GM10248 (cell line): ENCODE measurements at regions not wholly inside any gene's neighbourhood (a gene's known extent, or its start where the extent isn't known, plus 50 kb on each side); places are given as distances from the start of the nearest gene placed in this dataset.

ENCODE experiments used
- CTCF ChIA-PET: fragments of 300-600 bp; sonication (Branson Sonifier 250); formaldehyde crosslinking; extraction: SDS; loops from one replicate; lab custom pipeline; 2021; ENCODE audit warnings: antibody characterized with exemption; lab: Yijun Ruan, JAX
- POLR2A ChIA-PET: fragments of 350-650 bp; sonication (Branson Sonifier 250); formaldehyde crosslinking; extraction: SDS; loops from one replicate; lab custom pipeline; 2020; ENCODE audit warnings: antibody characterized with exemption; lab: Yijun Ruan, JAX
- DNase-seq: peaks from one replicate; pipeline ENCODE4 v3.0.0; 2012; ENCODE audit errors: extremely low spot score
- TF ChIP-seq, protein P1 (sequence below): IDR thresholded peaks from 2 replicates; pipeline ENCODE4 v1.5.1; 2012; ENCODE audit warnings: mild to moderate bottlenecking, low read depth; ENCODE audit errors: extremely low read depth, missing control alignments, control extremely low read depth

DNA sequence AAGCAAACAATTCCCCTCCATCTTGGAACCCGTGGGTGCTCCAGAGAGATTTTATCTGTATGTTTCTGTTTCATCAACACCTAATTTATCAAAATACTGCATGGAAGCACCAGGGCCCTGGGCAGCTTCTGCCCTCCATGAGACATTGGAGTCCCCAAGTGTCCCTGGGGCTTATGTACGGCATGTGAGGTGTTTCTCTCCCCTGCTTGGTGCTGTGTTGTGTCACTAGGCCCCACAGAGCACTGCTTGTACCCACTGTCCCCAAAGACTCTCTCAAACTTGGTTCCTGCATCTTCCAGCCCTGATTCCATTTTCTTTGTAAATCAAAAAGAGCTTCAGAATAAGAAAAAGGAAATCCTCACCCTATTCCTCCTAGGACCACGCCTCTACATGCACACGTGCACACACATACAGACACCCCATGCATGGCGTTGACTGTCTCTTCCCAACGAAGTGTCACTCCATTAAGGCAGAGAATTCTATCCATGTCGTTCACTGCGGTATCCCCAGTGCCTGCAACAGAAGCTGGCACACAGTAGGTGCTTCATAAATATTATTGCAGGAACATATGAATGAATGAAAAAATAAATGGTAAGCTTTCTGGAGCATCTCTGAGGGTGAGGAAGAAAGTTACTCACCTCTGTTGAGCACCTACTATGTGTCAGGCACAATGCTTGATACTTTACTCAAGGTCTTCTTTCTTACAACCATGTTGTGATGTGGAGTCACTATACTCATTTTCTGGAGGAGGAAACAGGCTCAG, 191.6 kb downstream of the DICER1 start:
- ChIA-PET CTCF (interaction anchor here (1.1 kb wide), 1 partner anchor 71 kb away, joined by 3 read pairs; no protein-coding TSS in a partner anchor), POLR2A (no interaction called here)
- TF ChIP-seq, protein P1, sequence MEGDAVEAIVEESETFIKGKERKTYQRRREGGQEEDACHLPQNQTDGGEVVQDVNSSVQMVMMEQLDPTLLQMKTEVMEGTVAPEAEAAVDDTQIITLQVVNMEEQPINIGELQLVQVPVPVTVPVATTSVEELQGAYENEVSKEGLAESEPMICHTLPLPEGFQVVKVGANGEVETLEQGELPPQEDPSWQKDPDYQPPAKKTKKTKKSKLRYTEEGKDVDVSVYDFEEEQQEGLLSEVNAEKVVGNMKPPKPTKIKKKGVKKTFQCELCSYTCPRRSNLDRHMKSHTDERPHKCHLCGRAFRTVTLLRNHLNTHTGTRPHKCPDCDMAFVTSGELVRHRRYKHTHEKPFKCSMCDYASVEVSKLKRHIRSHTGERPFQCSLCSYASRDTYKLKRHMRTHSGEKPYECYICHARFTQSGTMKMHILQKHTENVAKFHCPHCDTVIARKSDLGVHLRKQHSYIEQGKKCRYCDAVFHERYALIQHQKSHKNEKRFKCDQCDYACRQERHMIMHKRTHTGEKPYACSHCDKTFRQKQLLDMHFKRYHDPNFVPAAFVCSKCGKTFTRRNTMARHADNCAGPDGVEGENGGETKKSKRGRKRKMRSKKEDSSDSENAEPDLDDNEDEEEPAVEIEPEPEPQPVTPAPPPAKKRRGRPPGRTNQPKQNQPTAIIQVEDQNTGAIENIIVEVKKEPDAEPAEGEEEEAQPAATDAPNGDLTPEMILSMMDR: no peak
- DNase-seq: no peak

DNA sequence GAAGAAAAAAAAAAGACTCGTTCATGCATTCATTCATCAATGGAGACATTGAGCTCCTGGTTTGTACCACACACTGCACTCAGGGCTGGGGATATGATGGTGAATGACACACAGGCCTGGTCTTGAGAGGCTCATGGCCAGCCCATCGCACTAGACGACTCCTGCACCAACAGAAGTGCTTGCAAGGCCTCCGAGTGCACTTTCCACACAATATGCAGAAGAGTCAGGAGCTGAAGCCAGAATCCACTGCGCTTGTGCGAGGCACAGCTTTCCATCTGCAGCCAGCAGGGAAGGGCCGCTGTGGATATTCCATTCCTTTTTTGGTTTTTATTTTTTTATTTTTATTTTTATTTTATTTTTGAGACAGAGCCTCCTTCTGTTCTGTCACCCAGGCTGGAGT, 192.4 kb downstream of the DICER1 start:
- DNase-seq: no peak
- CTCF ChIA-PET: interaction anchor here (1.1 kb wide), 1 partner anchor 8 kb away, joined by 4 read pairs; no protein-coding TSS in a partner anchor
- TF ChIP-seq, protein P1: no peak
- POLR2A ChIA-PET: no interaction called here

DNA sequence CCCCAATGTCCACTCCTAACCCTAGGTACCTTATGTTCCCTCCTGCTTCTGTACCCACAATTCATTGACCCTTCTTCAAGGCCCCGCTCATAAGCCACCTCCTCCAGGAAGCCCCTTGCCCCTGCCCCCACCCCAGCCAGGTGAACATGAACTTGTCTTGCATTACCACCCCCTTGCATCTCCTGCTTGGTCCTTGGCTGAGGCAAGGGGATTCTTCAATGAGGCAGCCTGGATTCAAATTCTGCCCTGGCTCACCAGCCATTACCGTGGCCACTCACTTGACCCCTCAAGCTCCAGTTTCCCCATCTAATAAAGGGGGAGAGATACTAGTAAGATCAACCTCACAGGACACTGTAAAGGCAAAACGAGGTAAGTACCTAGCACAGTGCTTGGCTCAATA, 193.1 kb downstream of the DICER1 start:
- ChIA-PET POLR2A (no interaction called here), CTCF (interaction anchor here (1.1 kb wide), 1 partner anchor 9 kb away, joined by 4 read pairs; no protein-coding TSS in a partner anchor)
- TF ChIP-seq, protein P1: no peak
- no peak for DNase-seq

DNA sequence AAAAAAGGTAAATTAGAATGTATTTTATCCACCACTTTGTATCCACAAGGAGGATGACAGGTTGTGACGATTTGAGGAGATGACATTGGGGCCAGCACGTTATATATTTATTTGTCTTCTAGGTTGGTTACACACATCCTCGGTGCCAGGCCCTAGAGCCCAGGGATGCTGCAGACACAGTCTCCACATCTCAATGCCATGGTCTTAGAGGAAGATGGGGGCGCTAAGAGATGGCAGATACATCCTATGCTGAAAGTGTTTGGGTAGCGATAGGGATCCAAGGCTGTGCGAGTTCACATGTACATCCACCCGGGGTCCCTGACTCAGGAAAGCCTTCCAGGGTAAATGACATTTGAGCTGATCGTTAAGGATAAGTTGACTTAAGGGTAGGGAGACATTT, 193.1 kb upstream of the GSC start:
- ChIA-PET POLR2A (no interaction called here), CTCF (no interaction called here)
- no peak for DNase-seq
- TF ChIP-seq, protein P1: no peak

DNA sequence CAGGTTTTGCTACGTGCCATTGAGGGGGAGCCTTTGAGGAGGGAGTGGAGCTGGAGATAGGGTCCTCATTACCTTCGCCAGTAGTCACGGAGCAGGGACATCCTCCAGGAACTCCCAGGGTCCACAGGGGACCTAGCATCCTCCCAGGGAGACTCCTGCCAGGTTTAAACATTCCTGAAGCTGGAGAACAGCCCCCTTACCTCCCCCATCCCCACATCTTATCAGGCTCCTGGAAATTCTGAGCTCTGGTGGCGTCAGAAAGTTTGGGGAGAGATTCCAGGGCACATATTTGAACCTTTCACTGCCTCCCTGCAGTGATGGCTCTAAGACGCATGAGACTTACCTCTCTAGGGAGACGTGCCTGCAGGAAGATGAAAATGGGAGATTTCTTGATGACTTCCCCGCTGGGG, 192.3 kb upstream of the GSC start:
- DNase-seq: no peak
- ChIA-PET CTCF (no interaction called here), POLR2A (no interaction called here)
- TF ChIP-seq, protein P1: no peak

DNA sequence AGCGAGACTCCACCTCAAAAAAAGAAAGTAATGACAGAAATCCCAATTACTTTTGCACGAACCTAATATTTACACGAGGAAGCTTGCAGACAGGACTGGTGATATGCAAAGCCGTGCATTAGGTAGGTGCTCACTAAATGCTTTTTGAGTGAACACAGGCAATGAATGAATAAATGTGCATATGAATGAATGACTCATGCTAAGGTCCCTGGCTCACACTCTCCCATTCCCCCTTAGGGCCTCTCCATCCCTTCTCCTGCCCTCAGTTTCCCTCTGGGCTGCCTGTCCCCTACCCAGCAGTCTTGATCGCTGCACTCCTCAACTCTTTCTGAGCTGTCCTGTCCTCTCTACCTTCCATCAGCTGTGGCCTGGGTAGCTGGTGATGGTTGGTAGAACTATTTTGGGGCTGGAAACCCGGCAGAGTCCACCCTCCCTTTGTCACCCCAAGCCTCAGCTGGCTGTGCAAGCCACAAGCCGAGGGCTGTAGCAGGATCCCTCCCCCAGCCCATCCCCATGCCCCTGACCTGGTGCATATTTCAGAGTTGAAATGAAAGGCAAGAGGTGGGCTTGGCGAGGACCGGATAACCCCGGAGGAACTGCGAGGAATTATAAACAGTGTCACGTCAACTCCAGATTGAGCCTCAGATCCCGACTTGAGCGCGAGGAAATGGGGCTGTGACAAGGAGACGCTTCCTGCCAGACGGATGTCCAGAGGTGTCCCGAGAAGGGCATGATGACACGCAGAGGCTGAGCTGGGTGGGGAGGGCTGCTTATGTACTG, 191.7 kb upstream of the GSC start:
- DNase-seq: no peak
- TF ChIP-seq, protein P1: no peak
- CTCF ChIA-PET: no interaction called here
- POLR2A ChIA-PET: no interaction called here
